Fibroblast of peridontal ligament (primary cell): ENCODE measurements at regions not wholly inside any gene's neighbourhood (a gene's known extent, or its start where the extent isn't known, plus 50 kb on each side); places are given as distances from the start of the nearest gene placed in this dataset.
"Not testable (repeated sequence)": the region's sequence is repeated elsewhere in the genome, so short reads cannot be mapped to it uniquely, and the experiment has no call there.

Experiments used
- DNase-seq: peaks from one replicate; pipeline ENCODE4 v3.0.0-alpha.2; 2010; ENCODE audit errors: extremely low read depth

DNA sequence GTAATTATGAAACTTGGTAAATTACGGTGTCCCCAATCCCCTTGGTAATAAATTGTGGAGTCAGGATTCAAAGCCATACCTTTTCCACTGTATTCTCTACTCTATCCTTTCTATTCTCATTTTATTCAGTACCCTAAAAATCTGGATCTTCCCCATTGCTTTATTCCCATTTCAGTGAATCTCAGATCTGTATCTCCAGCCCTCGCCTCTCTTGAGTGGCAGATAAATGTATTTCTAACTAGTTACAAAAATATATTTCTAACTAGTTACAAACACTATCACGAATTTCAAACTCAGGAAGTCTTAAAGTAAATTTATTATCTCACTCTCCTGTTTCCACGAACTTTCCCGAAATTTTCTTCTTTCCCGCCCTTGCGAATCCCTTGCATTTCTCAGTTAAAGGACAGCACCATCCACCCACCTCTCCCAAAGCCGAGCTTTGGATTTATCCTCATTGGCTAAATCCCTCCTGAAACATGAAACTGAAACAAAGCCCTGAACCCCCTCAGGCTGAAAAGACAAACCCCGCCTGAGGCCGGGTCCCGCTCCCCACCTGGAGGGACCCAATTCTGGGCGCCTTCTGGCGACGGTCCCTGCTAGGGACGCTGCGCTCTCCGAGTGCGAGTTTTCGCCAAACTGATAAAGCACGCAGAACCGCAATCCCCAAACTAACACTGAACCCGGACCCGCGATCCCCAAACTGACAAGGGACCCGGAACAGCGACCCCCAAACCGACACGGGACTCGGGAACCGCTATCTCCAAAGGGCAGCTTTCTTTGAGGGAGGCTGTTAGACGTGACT lies 164.3 kb upstream of the PABPC3 start:
- DNase-seq, result no peak

DNA sequence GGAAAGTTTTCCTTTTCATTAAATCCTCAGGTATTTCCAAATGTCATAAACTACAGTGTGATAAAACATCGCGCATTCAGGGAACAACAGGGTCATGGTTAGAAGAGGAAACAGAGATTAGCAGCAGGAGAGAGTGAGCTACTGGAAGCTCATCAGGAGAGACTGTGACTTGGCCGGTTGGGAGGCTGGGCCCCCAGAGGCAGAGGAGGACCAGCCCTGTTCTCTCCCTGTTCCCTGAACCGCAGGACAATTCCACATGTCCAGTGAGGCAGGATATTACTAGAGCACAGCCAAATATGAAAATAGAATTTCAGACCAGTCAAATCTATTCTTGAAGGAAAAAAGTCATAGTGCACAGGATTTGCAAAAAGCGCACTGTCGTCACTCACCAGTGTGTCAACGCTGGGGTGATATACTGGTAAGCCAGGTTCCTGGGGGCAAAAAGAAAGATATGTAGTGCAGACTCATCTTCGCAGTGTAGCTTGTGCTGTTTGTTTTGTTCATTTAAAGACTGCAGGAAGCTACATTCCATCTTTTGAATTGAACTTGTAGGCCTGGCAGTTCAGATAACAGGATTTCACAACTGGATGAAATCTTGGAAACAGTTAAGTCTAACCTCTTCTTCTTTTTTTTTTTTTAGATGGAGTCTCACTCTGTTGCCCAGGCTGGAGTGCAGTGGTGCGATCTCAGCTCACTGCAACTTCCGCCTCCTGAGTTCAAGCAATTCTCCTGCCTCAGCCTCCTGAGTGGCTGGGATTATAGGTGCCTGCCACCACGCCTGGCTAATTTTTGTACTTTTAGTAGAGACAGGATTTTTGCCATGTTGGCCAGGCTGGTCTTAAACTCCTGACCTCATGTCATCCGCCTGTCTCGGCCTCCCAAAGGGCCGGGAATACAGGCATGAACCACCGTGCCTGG lies 162.6 kb upstream of the PABPC3 start:
- DNase-seq, result peak; percentile 23

DNA sequence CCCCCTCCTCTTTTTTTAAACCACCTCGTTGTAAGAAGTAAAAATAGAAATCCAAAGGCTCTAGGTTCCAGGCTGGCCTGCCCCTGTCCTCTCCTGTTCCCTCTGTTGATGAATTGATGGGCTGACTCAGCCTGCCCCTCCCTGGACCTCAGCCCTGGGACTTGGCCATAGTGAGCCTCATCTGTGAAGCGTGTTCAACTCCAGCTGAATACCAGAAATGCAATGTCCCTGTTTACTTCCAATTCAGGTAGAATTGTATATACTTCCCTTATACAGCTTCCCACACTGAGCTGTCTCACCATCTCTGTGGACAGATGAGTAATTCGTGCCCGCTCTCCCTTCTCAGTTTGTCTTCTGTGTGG lies 161.9 kb upstream of the PABPC3 start:
- not testable (repeated sequence) for DNase-seq

DNA sequence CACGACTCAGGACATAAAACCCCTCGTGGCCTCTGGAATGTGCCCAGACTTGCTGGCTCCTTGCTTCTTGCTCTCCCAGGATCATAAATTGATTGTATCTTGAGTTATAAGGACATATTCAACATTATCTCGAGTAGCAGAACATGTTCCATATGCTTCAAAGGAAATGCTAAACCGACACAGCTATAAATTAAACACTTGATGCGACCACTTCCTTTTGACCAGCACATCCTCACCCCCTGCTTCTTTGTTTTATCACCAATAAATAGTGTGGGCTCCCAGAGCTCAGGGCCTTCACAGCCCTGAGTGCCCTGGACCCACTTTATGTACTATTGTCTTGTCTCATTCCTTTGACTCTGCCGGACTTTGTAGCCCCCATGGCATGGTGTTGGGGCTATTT lies 157.0 kb upstream of the PABPC3 start:
- DNase-seq, result no peak

DNA sequence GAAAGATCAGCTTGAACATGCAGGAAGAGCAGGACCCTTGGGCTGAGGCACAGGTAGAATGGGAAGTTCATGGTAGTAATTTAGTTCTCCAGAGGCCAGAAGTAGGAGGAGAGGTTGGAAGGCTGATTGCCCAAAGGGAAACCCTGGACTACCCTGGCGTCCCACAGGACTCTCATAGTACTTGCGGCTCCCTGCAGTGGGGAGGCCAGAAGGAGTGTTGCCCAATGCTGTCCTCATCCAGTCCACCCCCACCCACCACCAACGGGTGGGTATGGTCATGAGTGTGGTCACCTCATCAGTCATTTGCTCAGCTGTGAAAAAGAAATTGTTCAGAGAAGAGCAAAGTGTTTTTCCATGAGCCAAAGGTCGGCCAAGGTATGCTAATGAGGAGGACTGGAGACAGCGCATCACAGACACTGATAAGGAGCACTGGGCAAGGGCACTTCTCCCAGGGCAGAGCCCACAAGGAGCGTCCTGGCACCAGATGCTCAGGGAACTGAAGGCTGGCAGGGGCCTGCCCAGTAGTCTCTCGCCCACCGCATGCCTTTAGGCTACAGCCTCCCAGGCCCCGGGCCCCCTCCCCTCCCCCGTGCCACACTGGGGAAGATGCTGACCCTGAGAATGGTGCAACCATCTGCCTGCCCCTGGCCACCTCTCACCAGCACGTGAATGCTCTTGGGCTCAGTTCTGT lies 154.8 kb upstream of the PABPC3 start:
- DNase-seq, result not testable (repeated sequence)

DNA sequence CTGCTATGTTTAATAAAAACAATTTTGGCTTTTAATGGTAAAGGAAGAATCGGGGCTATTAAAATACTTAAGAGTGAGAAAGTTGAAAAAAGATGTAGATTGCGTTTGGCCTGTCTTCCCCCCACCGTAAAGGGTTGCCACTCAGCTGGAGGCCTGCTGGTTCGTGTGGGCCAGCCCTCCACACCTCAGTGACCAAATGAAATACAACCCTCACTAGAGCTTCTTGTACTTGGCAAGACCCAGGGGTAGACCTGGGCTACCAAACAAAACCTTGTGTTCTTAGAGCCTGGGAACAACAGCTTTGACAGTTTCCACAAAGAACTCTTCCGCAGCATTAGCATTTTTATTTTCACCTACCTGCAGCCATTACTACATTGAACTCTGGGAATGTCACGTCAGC lies 152.8 kb upstream of the PABPC3 start:
- DNase-seq, result no peak

DNA sequence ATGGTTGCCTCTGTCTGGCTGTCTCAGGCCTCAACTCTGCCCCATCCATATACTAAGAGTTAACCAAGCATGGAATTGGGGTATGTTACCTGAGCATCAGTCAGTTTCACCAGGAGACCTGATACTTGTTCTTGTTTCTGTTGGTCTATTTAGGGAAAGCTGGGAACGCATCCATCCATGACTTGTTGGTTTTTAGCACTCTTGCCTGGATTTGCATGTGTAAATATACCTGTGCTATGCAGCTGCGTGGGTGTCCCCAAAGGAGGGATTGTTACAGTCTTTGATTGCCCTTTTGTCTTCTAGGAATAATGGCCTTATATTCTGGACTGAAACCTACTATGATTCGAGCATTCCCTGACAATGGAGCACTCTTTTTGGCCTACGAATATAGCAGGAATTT lies 151.9 kb upstream of the PABPC3 start:
- DNase-seq, result not testable (repeated sequence)

DNA sequence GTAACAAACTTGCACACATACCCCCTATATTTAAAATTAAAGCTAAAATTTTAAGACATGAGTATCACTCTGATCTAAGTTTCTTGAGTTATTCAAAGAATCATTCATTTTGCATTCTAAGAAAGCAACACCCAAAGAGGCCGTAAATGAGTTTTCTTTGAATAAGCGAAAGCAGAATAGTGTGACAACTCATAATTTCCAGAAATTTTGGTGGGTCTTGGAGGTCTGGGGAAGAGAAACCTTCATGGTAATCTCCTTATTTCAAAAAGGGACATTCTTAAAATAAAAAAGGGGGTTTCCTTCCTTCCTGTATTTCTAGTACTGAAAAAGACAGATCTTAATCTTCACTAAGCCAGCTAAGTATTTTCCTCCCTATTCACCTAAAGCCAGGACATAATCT lies 147.0 kb upstream of the PABPC3 start:
- DNase-seq, result not testable (repeated sequence)

DNA sequence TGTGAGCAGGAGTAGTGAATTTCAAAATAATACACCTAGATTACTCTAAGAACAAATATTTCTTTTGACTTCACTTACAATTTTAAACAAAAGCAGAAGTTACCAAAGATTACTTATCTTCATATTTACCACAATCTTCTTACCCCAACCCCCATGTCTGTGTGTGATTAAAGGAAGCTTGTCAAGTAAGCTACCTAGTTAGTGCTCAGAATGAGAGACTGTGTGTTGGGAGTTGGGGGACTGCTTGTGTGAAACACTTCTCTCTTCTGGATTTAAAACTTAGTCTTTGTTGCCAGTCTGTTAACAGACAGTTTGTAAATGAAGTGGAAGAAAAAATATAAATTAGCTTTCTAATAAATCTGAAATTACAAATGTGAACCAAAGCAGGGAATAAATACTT lies 145.3 kb upstream of the PABPC3 start:
- DNase-seq, result not testable (repeated sequence)

DNA sequence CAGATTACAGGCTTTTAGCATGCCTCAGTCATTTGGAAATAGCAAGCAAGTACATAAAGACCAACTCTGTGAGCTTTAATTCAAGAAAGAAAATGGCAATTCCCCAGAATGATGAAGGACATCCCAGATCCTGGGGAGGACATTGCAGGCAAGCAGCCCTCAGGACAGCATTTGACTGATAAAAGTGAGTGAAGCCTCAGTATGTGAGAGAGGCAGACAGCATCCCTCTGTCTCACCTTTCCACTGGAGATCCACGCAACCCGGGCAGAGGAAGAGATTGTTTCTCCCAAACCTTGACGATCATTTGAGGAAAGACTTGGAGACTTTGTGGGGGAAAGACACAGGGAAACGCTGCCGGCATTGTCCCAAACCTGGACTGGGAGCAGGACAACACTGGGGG lies 128.0 kb upstream of the PABPC3 start:
- peak; percentile 5 for DNase-seq

DNA sequence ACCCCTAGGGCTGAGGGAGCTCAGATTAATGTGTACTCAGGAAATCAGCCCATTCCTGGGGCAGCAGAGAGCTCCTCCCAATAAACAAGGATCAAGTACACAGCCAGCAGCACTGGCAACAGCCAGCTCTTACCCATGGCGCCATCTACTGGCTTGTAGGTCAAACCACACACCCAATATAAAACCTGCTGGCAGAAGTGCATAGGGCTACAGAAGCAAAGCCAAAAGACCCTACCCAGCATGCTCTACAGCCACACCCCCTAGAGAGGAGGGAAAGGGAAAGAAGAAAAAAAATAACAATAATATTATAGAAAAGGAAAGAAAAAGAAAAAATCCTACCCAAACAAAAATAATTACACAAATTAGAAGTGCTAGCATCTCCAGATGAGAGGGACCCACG lies 127.5 kb upstream of the PABPC3 start:
- peak; percentile 28 for DNase-seq

DNA sequence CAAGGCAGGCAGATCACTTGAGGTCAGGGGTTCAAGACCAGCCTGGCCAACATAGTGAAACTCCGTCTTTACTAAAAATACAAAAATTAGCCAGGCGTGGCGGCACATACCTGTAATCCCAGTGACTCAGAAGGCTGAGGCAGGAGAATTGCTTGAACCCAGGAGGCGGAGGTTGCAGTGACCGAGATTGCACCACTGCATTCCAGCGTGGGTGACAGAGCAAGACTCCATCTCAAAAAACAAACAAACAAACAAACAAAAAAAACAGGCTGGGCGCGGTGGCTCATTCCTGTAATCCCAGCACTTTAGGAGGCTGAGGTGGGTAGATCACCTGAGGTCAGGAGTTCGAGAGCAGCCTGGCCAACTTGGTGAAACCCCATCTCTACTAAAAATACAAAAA lies 122.8 kb upstream of the PABPC3 start:
- not testable (repeated sequence) for DNase-seq

DNA sequence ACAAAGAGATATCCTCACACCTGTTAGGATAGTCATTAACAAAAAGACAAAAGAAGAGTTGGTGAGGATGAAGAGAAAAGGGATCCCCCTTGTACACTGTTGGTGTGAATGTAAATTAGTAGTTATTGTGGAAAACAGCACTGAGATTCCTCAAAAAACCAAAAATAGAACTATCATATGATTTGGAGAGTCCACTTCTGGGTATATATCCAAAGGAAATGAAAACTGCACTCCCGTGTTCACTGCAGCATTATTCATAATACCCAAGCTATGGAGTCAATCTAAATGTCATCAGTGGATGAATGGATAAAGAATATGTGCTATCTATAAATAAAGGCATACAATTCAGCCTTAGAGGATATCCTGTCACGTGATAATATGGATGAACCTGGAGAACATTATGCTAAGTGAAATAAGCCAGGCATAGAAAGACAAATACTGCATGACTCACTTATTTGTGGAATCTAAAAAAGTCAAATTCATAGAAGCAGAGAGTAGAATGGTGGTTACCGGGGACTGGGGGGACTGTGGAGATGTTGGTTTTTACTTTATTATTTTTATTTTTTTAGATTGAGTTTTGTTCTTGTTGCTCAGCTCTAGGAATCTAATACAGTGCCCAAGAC lies 114.6 kb upstream of the PABPC3 start:
- not testable (repeated sequence) for DNase-seq

DNA sequence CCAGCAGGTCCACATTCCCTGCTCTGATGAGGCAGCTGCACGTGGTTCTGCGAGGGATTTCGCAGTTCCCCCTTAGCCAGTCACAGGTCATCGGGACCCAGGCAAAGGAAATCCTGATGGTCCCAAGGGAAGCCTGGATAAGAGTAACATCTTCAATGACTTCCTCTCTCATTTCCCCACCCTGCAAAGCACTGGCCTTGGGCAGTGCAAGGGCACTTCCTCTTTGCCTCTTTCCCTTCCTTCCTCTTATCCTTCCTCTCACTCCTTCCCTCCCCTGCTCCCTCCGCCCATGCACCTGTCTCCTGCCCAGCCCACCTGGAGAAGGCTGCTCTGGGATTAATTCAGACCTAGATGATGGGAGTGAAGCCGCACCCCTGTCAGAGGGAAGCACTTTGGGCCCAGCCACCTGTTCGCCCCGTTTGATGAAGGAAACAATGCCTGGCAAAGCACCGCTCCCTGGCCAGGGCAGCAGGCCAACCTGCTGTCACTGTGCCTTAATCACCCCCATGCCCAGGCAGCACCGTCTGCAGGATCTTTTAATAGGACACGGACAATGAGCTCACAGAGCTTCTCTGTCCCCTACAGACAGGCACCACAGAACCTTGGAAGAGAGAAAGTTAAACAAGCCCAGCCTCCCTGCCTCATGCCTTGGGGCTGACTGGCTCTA lies 113.5 kb upstream of the PABPC3 start:
- no peak for DNase-seq

DNA sequence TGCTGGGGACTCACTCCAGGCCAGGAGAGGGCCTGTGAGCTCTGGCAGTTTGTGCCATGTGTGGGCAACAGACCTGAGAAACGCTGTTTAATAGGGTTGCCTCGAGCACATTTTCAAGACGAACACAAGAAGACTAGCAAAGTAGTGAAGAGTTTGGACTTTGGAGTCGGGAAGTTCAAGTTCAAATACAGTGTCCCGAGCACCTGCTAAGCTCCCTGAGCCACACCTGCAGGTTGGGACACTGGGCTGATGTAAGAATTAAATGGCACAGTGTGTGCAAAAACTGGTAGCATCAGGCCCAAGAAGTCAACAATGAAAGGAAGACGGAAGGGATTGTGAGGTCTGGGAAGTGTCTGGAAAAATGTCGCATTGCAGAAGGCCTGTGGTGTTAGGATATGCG lies 112.8 kb upstream of the PABPC3 start:
- no peak for DNase-seq

DNA sequence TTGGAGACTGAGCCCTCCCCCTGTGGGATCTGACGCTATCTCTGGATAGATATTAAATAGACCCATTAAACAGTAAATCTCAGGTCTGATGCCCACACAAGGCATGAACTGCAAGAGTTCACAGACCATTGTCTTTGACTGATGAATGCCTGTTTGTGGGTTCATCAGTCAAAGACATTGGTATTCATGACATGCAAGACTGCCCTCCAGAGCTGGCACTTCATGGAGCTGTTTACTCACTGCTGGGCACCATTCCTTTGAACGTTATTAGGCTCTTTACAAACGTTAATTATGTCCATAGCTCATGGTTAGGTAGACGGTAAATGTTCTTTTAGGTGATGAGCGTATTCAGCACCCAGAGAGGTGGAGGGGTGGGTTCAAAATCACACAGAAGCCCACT lies 111.8 kb upstream of the PABPC3 start:
- no peak for DNase-seq

DNA sequence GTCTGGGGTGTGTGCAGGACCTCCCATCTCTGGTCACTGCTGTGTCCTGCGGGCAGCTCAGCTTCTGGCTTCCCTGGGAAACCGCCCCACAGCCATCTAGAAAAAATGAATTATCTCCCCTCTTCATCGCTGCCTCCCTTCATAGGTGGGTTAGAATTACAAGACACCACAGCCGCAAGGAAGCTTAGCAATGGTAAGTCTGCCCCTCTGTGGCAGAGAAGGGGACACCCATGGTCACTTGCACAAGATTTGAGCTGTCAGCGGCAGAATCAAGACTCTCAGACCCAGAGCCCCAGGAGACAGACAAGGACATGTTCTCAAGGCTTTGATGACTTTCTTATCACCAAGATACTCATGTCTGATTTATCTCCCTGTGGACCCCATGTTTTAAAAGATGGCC lies 110.8 kb upstream of the PABPC3 start:
- no peak for DNase-seq

DNA sequence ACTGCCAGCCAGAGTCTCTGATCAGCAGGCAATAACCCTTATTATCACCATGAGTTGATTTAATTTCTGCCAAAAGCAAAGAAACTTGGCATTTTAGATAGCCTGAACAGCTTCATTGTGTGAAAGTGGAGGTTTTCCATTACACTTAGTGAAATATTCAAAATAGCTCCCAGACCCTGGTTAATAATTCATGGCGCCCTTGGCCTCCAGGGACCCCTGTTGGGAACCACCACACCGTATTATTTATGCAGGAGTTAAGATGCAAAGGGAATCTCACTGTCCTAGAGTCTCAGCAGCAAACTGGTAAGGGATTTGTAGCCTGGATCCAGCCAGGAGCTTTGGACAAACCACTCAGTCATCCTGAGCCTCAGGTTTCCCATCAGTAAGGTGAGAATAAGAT lies 110.0 kb upstream of the PABPC3 start:
- no peak for DNase-seq

DNA sequence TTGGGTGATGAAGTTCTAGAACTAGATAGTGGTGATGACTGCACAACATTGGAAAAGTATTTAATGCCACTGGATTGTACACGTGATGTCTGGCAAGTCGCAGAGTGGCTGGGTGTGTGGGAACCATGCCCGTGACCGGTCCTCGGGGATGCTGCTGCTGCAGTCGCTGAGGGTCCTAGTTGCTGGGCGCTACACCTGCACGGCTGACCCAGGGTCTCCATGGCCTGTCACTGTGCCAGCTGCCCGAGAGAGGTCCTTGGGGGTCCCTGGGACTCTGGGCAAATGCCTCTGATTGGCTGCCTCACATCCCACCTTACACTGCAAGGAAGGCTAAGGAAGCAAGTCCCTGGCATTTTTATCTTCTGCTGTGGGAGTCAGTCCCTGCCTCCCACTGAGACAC lies 109.1 kb upstream of the PABPC3 start:
- DNase-seq, result no peak

DNA sequence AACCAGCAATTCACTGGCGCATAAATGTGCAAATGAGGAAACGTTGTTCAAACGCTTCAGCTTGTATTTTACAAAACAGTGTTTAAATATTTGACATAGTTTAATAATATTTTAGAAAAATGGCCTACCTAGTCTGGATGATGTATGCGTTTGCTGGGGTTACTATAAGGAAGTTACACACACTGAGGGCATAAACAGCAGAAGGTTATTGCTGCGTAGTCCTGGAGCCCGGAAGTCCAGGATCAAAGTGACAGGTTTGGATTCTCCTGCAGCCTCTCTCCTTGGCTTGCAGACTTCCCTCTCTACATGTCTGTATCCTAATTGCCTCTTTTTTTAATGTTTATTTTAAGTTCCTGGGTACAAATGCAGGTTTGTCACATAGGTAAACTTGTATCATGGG lies 106.0 kb upstream of the PABPC3 start:
- not testable (repeated sequence) for DNase-seq

DNA sequence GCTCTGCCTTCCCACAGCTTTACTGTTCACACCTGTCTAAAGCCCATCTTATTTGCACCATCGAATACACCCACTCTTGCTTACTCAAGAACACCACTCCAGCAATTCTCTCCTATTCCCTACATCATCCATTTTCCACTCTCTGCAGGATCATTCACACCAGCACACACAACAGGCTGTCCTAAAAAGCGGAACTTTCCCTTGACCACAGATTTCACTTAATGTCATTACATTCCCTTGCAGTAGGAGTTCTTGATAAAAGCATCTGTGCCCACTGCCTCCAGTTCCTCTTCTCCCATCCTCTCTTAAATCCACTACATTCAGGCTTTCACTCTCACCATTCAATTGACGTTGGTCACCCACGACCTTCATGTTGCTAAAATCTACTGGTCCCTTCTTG lies 103.0 kb upstream of the PABPC3 start:
- DNase-seq, result not testable (repeated sequence)
